ENCODE measurements at regions not wholly inside any gene's neighbourhood (a gene's known extent, or its start where the extent isn't known, plus 50 kb on each side); places are given as distances from the start of the nearest gene placed in this dataset.

DNA sequence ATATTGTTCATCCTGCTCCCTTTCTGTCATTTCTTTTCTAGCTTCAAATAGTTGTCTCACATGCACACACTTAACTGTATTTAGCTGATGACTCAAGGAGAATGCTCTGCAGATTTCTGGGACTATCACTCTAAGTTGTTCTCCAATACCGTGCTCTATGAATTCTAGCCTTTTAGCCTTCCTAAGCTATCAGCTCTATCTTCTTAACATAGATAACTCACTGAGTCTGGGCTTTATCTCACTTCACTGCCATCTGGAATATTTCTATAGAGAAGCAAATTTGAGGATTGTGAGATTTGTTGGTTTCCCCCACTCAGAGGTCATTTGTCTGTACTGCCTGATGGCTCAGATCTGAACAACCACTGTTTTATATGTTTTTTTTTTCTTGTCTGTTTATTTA is 369.7 kb downstream of the TUSC1 start:
- TF ChIP-seq, protein P1, sequence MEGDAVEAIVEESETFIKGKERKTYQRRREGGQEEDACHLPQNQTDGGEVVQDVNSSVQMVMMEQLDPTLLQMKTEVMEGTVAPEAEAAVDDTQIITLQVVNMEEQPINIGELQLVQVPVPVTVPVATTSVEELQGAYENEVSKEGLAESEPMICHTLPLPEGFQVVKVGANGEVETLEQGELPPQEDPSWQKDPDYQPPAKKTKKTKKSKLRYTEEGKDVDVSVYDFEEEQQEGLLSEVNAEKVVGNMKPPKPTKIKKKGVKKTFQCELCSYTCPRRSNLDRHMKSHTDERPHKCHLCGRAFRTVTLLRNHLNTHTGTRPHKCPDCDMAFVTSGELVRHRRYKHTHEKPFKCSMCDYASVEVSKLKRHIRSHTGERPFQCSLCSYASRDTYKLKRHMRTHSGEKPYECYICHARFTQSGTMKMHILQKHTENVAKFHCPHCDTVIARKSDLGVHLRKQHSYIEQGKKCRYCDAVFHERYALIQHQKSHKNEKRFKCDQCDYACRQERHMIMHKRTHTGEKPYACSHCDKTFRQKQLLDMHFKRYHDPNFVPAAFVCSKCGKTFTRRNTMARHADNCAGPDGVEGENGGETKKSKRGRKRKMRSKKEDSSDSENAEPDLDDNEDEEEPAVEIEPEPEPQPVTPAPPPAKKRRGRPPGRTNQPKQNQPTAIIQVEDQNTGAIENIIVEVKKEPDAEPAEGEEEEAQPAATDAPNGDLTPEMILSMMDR (conservative IDR thresholded peaks at IDR 0.05; ENCODE audit: low read depth, low read length): no peak
- TF ChIP-seq EZH2phosphoT487 (IDR thresholded peaks at IDR 0.05; ENCODE audit: borderline replicate concordance, low read length) (no peak), EZH2 (IDR thresholded peaks at IDR 0.05; ENCODE audit: low read length, unreplicated experiment) (no peak)

Data from PC-3 (cell line).